C4-2B (cell line): ENCODE measurements at regions not wholly inside any gene's neighbourhood (a gene's known extent, or its start where the extent isn't known, plus 50 kb on each side); places are given as distances from the start of the nearest gene placed in this dataset.

Experiments
- CTCF ChIP-seq: fragments of 450-650 bp; conservative IDR thresholded peaks from 2 replicates; pipeline ENCODE4 v1.5.1; 2017; ENCODE audit warnings: mild to moderate bottlenecking
- ZFX ChIP-seq: fragments of 450-650 bp; IDR thresholded peaks from 2 replicates; pipeline ENCODE4 v1.6.1; 2017

GRCh38 chr3:76038949-76039348 is 253.6 kb upstream of the ZNF717 start:
- TF ChIP-seq CTCF (no peak), ZFX (no peak)
